GM12801 (cell line): ENCODE measurements at regions not wholly inside any gene's neighbourhood (a gene's known extent, or its start where the extent isn't known, plus 50 kb on each side); places are given as distances from the start of the nearest gene placed in this dataset.

ENCODE experiments used
- CTCF ChIP-seq: IDR thresholded peaks from one replicate; pipeline ENCODE4 v1.5.1; 2011; ENCODE audit warnings: control low read depth; ENCODE audit not compliant: insufficient read length; ENCODE audit errors: extremely low read depth

GRCh38 chr14:44742202-44742601 is 219.5 kb downstream of the KLHL28 start:
- no peak for TF ChIP-seq CTCF

GRCh38 chr14:44741431-44741830 is 220.3 kb downstream of the KLHL28 start:
- TF ChIP-seq CTCF: no peak

GRCh38 chr14:44736326-44736725 is 225.4 kb downstream of the KLHL28 start:
- TF ChIP-seq CTCF: no peak

GRCh38 chr14:44732144-44732543 is 225.1 kb upstream of the FSCB start:
- no peak for TF ChIP-seq CTCF

- TF ChIP-seq CTCF: no peak
These were observed 223.8 kb upstream of the FSCB start for GRCh38 chr14:44730860-44731259.

- no peak for TF ChIP-seq CTCF
These were observed 213.6 kb upstream of the FSCB start for GRCh38 chr14:44720707-44721106.

- no peak for TF ChIP-seq CTCF
These were observed 205.1 kb upstream of the FSCB start for GRCh38 chr14:44712024-44712815.
